Testis (tissue), 2 donors: ENCODE measurements at regions not wholly inside any gene's neighbourhood (a gene's known extent, or its start where the extent isn't known, plus 50 kb on each side); places are given as distances from the start of the nearest gene placed in this dataset.

Experiments used
- DNase-seq: peaks from one replicate; pipeline ENCODE4 v3.0.0-alpha.2; 2019
- H3K27ac ChIP-seq, 2 donors: fragments of 200-600 bp; sonication (generic); one replicate each; pipeline ENCODE4 v1.5.1; 2019
- H3K27me3 ChIP-seq: fragments of 200-600 bp; sonication (generic); one replicate; pipeline ENCODE4 v1.5.1; 2019
- H3K36me3 ChIP-seq: fragments of 200-600 bp; sonication (generic); one replicate; pipeline ENCODE4 v1.5.1; 2017; ENCODE audit warnings: low read depth; ENCODE audit errors: missing control alignments
- H3K4me1 ChIP-seq: fragments of 200-600 bp; sonication (generic); one replicate; pipeline ENCODE4 v1.5.1; 2019
- H3K4me3 ChIP-seq, 2 donors: fragments of 200-600 bp; sonication (generic); one replicate each; pipeline ENCODE4 v1.5.1; 2017 to 2019
- H3K9me3 ChIP-seq: fragments of 200-600 bp; sonication (generic); one replicate; pipeline ENCODE4 v1.5.1; 2017
- CTCF ChIP-seq, 3 experiments: fragments of 450-650 bp in 2 of 3; fragments of 200-600 bp in 1 of 3; sonication (generic) in 1 of 3; IDR thresholded peaks; one replicate each; pipeline ENCODE4 v1.5.1; 2016 to 2019; ENCODE audit warnings: antibody characterized with exemption in 3 of 3, mild to moderate bottlenecking in 2 of 3, moderate library complexity in 1 of 3
- POLR2A ChIP-seq: fragments of 450-650 bp; IDR thresholded peaks from one replicate; pipeline ENCODE4 v1.6.1; 2017; ENCODE audit warnings: antibody characterized with exemption, mild to moderate bottlenecking, moderate library complexity
- WGBS, 2 donors: methylation state at CpG; one replicate each; pipeline ENCODE4 v1.1.5; 2018; 5-methylcytosine and 5-hydroxymethylcytosine counted together
- intact Hi-C: fragments of 100-400 bp; cut with DNase I; formaldehyde crosslinking; loops from one replicate; pipeline ENCODE4 v1.15.1; 2023; ENCODE audit warnings: low total_unique reads

DNA sequence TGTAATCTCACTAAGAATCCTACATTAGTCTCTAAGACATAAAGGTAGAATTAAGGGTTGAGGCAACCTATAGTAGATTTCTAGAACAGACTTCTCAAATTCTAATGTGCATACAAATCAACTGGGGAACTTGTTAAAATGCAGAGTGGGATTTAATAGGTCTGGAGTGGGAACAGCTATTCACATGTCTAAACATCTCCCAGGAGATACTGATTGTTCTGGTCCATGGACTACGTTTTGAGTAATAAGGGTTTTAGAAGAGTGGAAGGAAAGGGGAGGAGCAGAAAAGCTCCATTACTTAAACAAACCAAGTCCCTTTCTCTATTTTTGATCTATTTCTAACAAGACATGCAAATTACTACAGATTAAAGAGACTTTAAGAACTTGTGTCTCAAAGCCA, 524.8 kb downstream of the TUSC7 start:
- WGBS, 2 donors: 40 to 44% methylated on average over 1 of the region's 1 CpG
- no peaks in the 10 kb centered on the region for H3K36me3 ChIP-seq
- H3K9me3 ChIP-seq: no peaks in the 10 kb centered on the region
- intact Hi-C loops: no loop called here
- no peaks in the 10 kb centered on the region for H3K4me1 ChIP-seq
- no peak for DNase-seq
- H3K27ac ChIP-seq: no peak overlapping the region
- H3K4me3 ChIP-seq: no peak overlapping the region
- TF ChIP-seq POLR2A (no peak), CTCF (IDR thresholded peaks at IDR 0.05) (no peak)
- no peaks in the 10 kb centered on the region for H3K27me3 ChIP-seq

DNA sequence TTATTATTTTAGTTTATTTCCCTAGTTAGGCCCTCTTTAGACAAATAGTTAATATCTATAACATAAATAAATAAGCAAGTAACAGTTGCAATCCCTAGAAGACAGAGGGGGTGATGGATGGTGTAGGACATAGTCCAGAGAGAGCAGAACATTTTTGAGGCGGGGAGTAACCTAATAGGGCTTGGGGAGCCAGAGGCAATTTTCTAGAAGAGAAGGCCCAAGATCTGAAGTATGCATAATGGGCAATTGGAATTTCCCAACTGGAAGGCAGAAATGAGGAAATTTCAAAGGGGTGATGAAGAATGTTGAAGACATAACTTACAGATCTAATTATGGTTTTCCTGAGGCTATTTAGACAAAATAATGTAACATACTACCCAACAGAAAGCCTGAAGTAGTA, 525.7 kb downstream of the TUSC7 start:
- 97 to 98% methylated on average over 1 of the region's 1 CpG for WGBS, 2 donors
- Histone ChIP-seq H3K27ac (no peak overlapping the region), H3K9me3 (no peaks in the 10 kb centered on the region), H3K4me1 (no peaks in the 10 kb centered on the region), H3K36me3 (no peaks in the 10 kb centered on the region), H3K27me3 (no peaks in the 10 kb centered on the region), H3K4me3 (no peak overlapping the region)
- TF ChIP-seq CTCF (IDR thresholded peaks at IDR 0.05): no peak
- TF ChIP-seq POLR2A: no peak
- intact Hi-C loops: no loop called here
- no peak for DNase-seq

DNA sequence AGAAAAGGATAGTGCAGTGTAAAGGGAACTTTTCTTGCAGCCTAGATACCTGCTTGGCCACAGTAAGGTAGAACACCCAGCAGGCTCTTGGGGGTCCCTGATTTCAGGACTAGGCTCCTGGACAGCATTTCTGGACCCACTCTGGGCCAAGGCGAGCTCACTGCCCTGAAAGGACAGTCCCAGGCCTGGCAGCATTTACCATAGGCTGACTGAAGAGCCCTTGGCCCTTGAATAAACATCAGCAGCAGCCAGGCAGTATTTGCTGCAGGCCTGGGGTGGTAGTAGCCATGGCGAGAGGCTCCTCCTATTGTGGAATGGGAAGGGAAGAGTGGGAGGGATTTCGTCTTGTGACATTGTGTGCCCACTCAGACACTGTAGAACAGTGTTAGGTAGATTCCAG, 529.2 kb downstream of the TUSC7 start:
- Histone ChIP-seq H3K9me3 (no peaks in the 10 kb centered on the region), H3K4me3 (no peak overlapping the region), H3K4me1 (no peaks in the 10 kb centered on the region), H3K27me3 (no peaks in the 10 kb centered on the region), H3K36me3 (no peaks in the 10 kb centered on the region), H3K27ac (no peak overlapping the region)
- DNase-seq: no peak
- intact Hi-C loops: no loop called here
- no peak for TF ChIP-seq POLR2A
- 87 to 97% methylated on average over 3 of the region's 3 CpGs for WGBS, 2 donors

- no peaks in the 10 kb centered on the region for H3K9me3 ChIP-seq
- no peak overlapping the region for H3K4me3 ChIP-seq
- no peaks in the 10 kb centered on the region for H3K27me3 ChIP-seq
- H3K27ac ChIP-seq: no peak overlapping the region
- DNase-seq: no peak
- no peaks in the 10 kb centered on the region for H3K36me3 ChIP-seq
- intact Hi-C loops: no loop called here
- TF ChIP-seq POLR2A (no peak), CTCF (IDR thresholded peaks at IDR 0.05) (no peak)
- 75 to 78% methylated on average over 2 of the region's 2 CpGs for WGBS, 2 donors
- H3K4me1 ChIP-seq: no peaks in the 10 kb centered on the region
These were observed 534.1 kb downstream of the TUSC7 start for GRCh38 chr3:117243657-117244056.

- no peak for DNase-seq
- TF ChIP-seq CTCF (IDR thresholded peaks at IDR 0.05): no peak
- no peaks in the 10 kb centered on the region for H3K27me3 ChIP-seq
- H3K9me3 ChIP-seq: no peaks in the 10 kb centered on the region
- H3K4me1 ChIP-seq: no peaks in the 10 kb centered on the region
- no peaks in the 10 kb centered on the region for H3K36me3 ChIP-seq
- H3K27ac ChIP-seq: no peak overlapping the region
- intact Hi-C loops: no loop called here
- WGBS, 2 donors: 67 to 95% methylated on average over 2 of the region's 2 CpGs
- no peak overlapping the region for H3K4me3 ChIP-seq
These were observed 537.4 kb downstream of the TUSC7 start for GRCh38 chr3:117246771-117247555.
